ENCODE measurements at regions not wholly inside any gene's neighbourhood (a gene's known extent, or its start where the extent isn't known, plus 50 kb on each side); places are given as distances from the start of the nearest gene placed in this dataset.

- no peaks in the 10 kb centered on the region for H3K79me2 ChIP-seq (ENCODE audit: low read depth)
- no peaks in the 10 kb centered on the region for H3K9me3 Mint-ChIP-seq
- H3K4me2 ChIP-seq = no peak overlapping the region
- peaks cover 9% of the 10 kb centered on the region for H3K4me1 ChIP-seq
- H3K27ac ChIP-seq = no peak overlapping the region
- no peaks in the 10 kb centered on the region for H3K36me3 ChIP-seq
- no peaks in the 10 kb centered on the region for H4K20me1 ChIP-seq (ENCODE audit: low read depth)
- H3K36me3 Mint-ChIP-seq = peaks cover 15% of the 10 kb centered on the region
- no peak overlapping the region for H3K9ac ChIP-seq
- no peaks in the 10 kb centered on the region for H3K9me3 ChIP-seq (ENCODE audit: low read depth)
- DNase-seq (ENCODE audit: low spot score) = no peak
- H2AFZ ChIP-seq (replicated peaks) = no peak overlapping the region
- H3K4me3 ChIP-seq = no peak overlapping the region
- no peaks in the 10 kb centered on the region for H3K27me3 Mint-ChIP-seq (ENCODE audit: insufficient read depth, low read depth)
- H3K27ac Mint-ChIP-seq = no peak overlapping the region
- no peaks in the 10 kb centered on the region for H3K27me3 ChIP-seq
- TF ChIP-seq CTCF (IDR thresholded peaks at IDR 0.05) (no peak), EZH2 (IDR thresholded peaks at IDR 0.05) (no peak), EZH2phosphoT487 (IDR thresholded peaks at IDR 0.05) (no peak)
- no peak overlapping the region for H3K4me3 Mint-ChIP-seq
- peaks cover 12% of the 10 kb centered on the region for H3K4me1 Mint-ChIP-seq
- H3F3A ChIP-seq (ENCODE audit: low read depth) = no peaks in the 10 kb centered on the region
Measured at GRCh38 chrX:107556967-107557366, 71.3 kb upstream of the PRPS1 start.

- Histone ChIP-seq H2AFZ (replicated peaks) (no peak overlapping the region), H3K9ac (no peak overlapping the region), H3K4me1 (peaks cover 11% of the 10 kb centered on the region), H3K27me3 (no peaks in the 10 kb centered on the region), H3F3A (ENCODE audit: low read depth) (no peaks in the 10 kb centered on the region), H4K20me1 (ENCODE audit: low read depth) (no peaks in the 10 kb centered on the region), H3K36me3 (no peaks in the 10 kb centered on the region), H3K4me2 (no peak overlapping the region), H3K79me2 (ENCODE audit: low read depth) (no peaks in the 10 kb centered on the region), H3K27ac (no peak overlapping the region), H3K9me3 (ENCODE audit: low read depth) (no peaks in the 10 kb centered on the region), H3K4me3 (no peak overlapping the region)
- DNase-seq (ENCODE audit: low spot score) = no peak
- H3K27me3 Mint-ChIP-seq (ENCODE audit: insufficient read depth, low read depth) = no peaks in the 10 kb centered on the region
- no peaks in the 10 kb centered on the region for H3K9me3 Mint-ChIP-seq
- H3K27ac Mint-ChIP-seq = no peak overlapping the region
- H3K4me1 Mint-ChIP-seq = peaks cover 15% of the 10 kb centered on the region
- no peak overlapping the region for H3K4me3 Mint-ChIP-seq
- TF ChIP-seq EZH2phosphoT487 (IDR thresholded peaks at IDR 0.05) = no peak
- no peak for TF ChIP-seq EZH2 (IDR thresholded peaks at IDR 0.05)
- TF ChIP-seq CTCF (IDR thresholded peaks at IDR 0.05) = no peak
- peaks cover 10% of the 10 kb centered on the region for H3K36me3 Mint-ChIP-seq
Measured at GRCh38 chrX:107559506-107559905, 68.8 kb upstream of the PRPS1 start.

DNA sequence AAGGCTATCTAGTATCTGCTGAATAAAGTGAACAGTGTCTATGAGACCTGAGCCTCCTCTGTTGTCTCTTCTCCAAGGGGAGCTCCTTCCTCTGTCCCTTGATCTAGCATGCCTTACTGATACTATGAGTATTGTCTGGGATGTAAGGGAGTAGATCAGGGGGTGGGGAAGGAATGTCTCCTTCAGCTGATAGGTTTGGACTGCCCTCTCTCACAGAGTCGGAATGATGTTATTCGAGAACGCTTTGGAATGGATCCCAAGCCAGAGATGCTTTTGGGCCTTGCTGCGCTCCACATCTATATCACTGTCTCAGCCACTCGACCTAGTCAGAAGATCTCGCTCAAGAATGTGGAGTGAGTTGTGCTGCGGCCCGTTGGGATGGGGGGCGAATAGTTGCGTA is 68.3 kb upstream of the PRPS1 start:
- TF ChIP-seq EZH2phosphoT487 (IDR thresholded peaks at IDR 0.05) (no peak), CTCF (IDR thresholded peaks at IDR 0.05) (no peak), EZH2 (IDR thresholded peaks at IDR 0.05) (no peak)

More for the DNA sequence above, 68.3 kb upstream of the PRPS1 start:
- Histone ChIP-seq H3F3A (ENCODE audit: low read depth) (no peaks in the 10 kb centered on the region), H3K9me3 (ENCODE audit: low read depth) (no peaks in the 10 kb centered on the region), H3K9ac (no peak overlapping the region), H3K4me1 (peaks cover 11% of the 10 kb centered on the region), H2AFZ (replicated peaks) (no peak overlapping the region), H3K27me3 (no peaks in the 10 kb centered on the region), H3K79me2 (ENCODE audit: low read depth) (no peaks in the 10 kb centered on the region), H3K36me3 (no peaks in the 10 kb centered on the region), H3K27ac (no peak overlapping the region), H4K20me1 (ENCODE audit: low read depth) (no peaks in the 10 kb centered on the region), H3K4me2 (no peak overlapping the region), H3K4me3 (no peak overlapping the region)
- Mint-ChIP-seq H3K4me1 (peaks cover 16% of the 10 kb centered on the region), H3K36me3 (peaks cover 5% of the 10 kb centered on the region), H3K27ac (no peak overlapping the region), H3K4me3 (no peak overlapping the region), H3K27me3 (ENCODE audit: insufficient read depth, low read depth) (no peaks in the 10 kb centered on the region), H3K9me3 (no peaks in the 10 kb centered on the region)
- DNase-seq (ENCODE audit: low spot score) = no peak
